ENCODE measurements at regions not wholly inside any gene's neighbourhood (a gene's known extent, or its start where the extent isn't known, plus 50 kb on each side); places are given as distances from the start of the nearest gene placed in this dataset.
A peak's percentile ranks its signal among the peaks of the same experiment; 100 is the strongest.
"Not testable (repeated sequence)": the region's sequence is repeated elsewhere in the genome, so short reads cannot be mapped to it uniquely, and the experiment has no call there.

- Histone ChIP-seq H3K27me3 (ENCODE audit: control insufficient read depth, insufficient read depth, low read length) (no peaks in the 10 kb centered on the region), H3K4me1 (ENCODE audit: control insufficient read depth, insufficient read depth, low read length) (no peaks in the 10 kb centered on the region), H3K4me3 (ENCODE audit: low read depth, low read length) (no peak overlapping the region), H3K9ac (ENCODE audit: low read depth, low read length) (no peak overlapping the region), H3K36me3 (ENCODE audit: control insufficient read depth, insufficient read depth, low read length) (no peaks in the 10 kb centered on the region), H3K27ac (ENCODE audit: low read depth, low read length) (no peak overlapping the region), H3K9me3 (ENCODE audit: control insufficient read depth, insufficient read depth, low read length) (no peaks in the 10 kb centered on the region)
Measured at GRCh38 chr1:103283371-103283770, 175.0 kb upstream of the COL11A1 start.

- no peaks in the 10 kb centered on the region for H3K36me3 ChIP-seq (ENCODE audit: control insufficient read depth, insufficient read depth, low read length)
- H3K27me3 ChIP-seq (ENCODE audit: control insufficient read depth, insufficient read depth, low read length) = no peaks in the 10 kb centered on the region
- H3K9ac ChIP-seq (ENCODE audit: low read depth, low read length) = no peak overlapping the region
- peaks cover 13% of the 10 kb centered on the region for H3K4me1 ChIP-seq (ENCODE audit: control insufficient read depth, insufficient read depth, low read length)
- no peak overlapping the region for H3K27ac ChIP-seq (ENCODE audit: low read depth, low read length)
- H3K4me3 ChIP-seq (ENCODE audit: low read depth, low read length) = no peak overlapping the region
- no peaks in the 10 kb centered on the region for H3K9me3 ChIP-seq (ENCODE audit: control insufficient read depth, insufficient read depth, low read length)
Measured at GRCh38 chr1:103275725-103276124, 167.4 kb upstream of the COL11A1 start.

GRCh38 chr1:103274886-103275285 is 166.6 kb upstream of the COL11A1 start:
- Histone ChIP-seq H3K9ac (ENCODE audit: low read depth, low read length) (no peak overlapping the region), H3K36me3 (ENCODE audit: control insufficient read depth, insufficient read depth, low read length) (no peaks in the 10 kb centered on the region), H3K4me3 (ENCODE audit: low read depth, low read length) (no peak overlapping the region), H3K27me3 (ENCODE audit: control insufficient read depth, insufficient read depth, low read length) (no peaks in the 10 kb centered on the region), H3K27ac (ENCODE audit: low read depth, low read length) (no peak overlapping the region), H3K4me1 (ENCODE audit: control insufficient read depth, insufficient read depth, low read length) (peaks cover 13% of the 10 kb centered on the region), H3K9me3 (ENCODE audit: control insufficient read depth, insufficient read depth, low read length) (no peaks in the 10 kb centered on the region)

- no peaks in the 10 kb centered on the region for H3K27me3 ChIP-seq (ENCODE audit: control insufficient read depth, insufficient read depth, low read length)
- no peaks in the 10 kb centered on the region for H3K36me3 ChIP-seq (ENCODE audit: control insufficient read depth, insufficient read depth, low read length)
- no peak overlapping the region for H3K9ac ChIP-seq (ENCODE audit: low read depth, low read length)
- no peak overlapping the region for H3K4me3 ChIP-seq (ENCODE audit: low read depth, low read length)
- H3K27ac ChIP-seq (ENCODE audit: low read depth, low read length) = peak overlapping the region; percentile 35
- no peaks in the 10 kb centered on the region for H3K9me3 ChIP-seq (ENCODE audit: control insufficient read depth, insufficient read depth, low read length)
- peaks cover 13% of the 10 kb centered on the region for H3K4me1 ChIP-seq (ENCODE audit: control insufficient read depth, insufficient read depth, low read length)
Measured at GRCh38 chr1:103273106-103273505, 164.8 kb upstream of the COL11A1 start.

- not testable (repeated sequence) for H3K4me3 ChIP-seq (ENCODE audit: low read depth, low read length); H3K36me3 ChIP-seq (ENCODE audit: control insufficient read depth, insufficient read depth, low read length); H3K9me3 ChIP-seq (ENCODE audit: control insufficient read depth, insufficient read depth, low read length); H3K27me3 ChIP-seq (ENCODE audit: control insufficient read depth, insufficient read depth, low read length); H3K27ac ChIP-seq (ENCODE audit: low read depth, low read length); H3K9ac ChIP-seq (ENCODE audit: low read depth, low read length)
- peaks cover 13% of the 10 kb centered on the region for H3K4me1 ChIP-seq (ENCODE audit: control insufficient read depth, insufficient read depth, low read length)
Measured at GRCh38 chr1:103271471-103271870, 163.1 kb upstream of the COL11A1 start.

GRCh38 chr1:103267893-103268292 is 159.6 kb upstream of the COL11A1 start:
- no peaks in the 10 kb centered on the region for H3K9me3 ChIP-seq (ENCODE audit: control insufficient read depth, insufficient read depth, low read length)
- H3K4me1 ChIP-seq (ENCODE audit: control insufficient read depth, insufficient read depth, low read length) = peaks cover 3% of the 10 kb centered on the region
- no peaks in the 10 kb centered on the region for H3K36me3 ChIP-seq (ENCODE audit: control insufficient read depth, insufficient read depth, low read length)
- no peak overlapping the region for H3K9ac ChIP-seq (ENCODE audit: low read depth, low read length)
- H3K27ac ChIP-seq (ENCODE audit: low read depth, low read length) = no peak overlapping the region
- no peaks in the 10 kb centered on the region for H3K27me3 ChIP-seq (ENCODE audit: control insufficient read depth, insufficient read depth, low read length)
- no peak overlapping the region for H3K4me3 ChIP-seq (ENCODE audit: low read depth, low read length)

GRCh38 chr1:103267266-103267665 is 158.9 kb upstream of the COL11A1 start:
- H3K36me3 ChIP-seq (ENCODE audit: control insufficient read depth, insufficient read depth, low read length) = no peaks in the 10 kb centered on the region
- H3K27ac ChIP-seq (ENCODE audit: low read depth, low read length) = no peak overlapping the region
- H3K9me3 ChIP-seq (ENCODE audit: control insufficient read depth, insufficient read depth, low read length) = no peaks in the 10 kb centered on the region
- H3K9ac ChIP-seq (ENCODE audit: low read depth, low read length) = no peak overlapping the region
- no peak overlapping the region for H3K4me3 ChIP-seq (ENCODE audit: low read depth, low read length)
- no peaks in the 10 kb centered on the region for H3K27me3 ChIP-seq (ENCODE audit: control insufficient read depth, insufficient read depth, low read length)
- H3K4me1 ChIP-seq (ENCODE audit: control insufficient read depth, insufficient read depth, low read length) = no peaks in the 10 kb centered on the region

GRCh38 chr1:103266036-103266435 is 157.7 kb upstream of the COL11A1 start:
- no peak overlapping the region for H3K9ac ChIP-seq (ENCODE audit: low read depth, low read length)
- H3K36me3 ChIP-seq (ENCODE audit: control insufficient read depth, insufficient read depth, low read length) = no peaks in the 10 kb centered on the region
- no peaks in the 10 kb centered on the region for H3K4me1 ChIP-seq (ENCODE audit: control insufficient read depth, insufficient read depth, low read length)
- no peaks in the 10 kb centered on the region for H3K9me3 ChIP-seq (ENCODE audit: control insufficient read depth, insufficient read depth, low read length)
- H3K27ac ChIP-seq (ENCODE audit: low read depth, low read length) = no peak overlapping the region
- H3K27me3 ChIP-seq (ENCODE audit: control insufficient read depth, insufficient read depth, low read length) = no peaks in the 10 kb centered on the region
- no peak overlapping the region for H3K4me3 ChIP-seq (ENCODE audit: low read depth, low read length)

- Histone ChIP-seq H3K27ac (ENCODE audit: low read depth, low read length) (no peak overlapping the region), H3K36me3 (ENCODE audit: control insufficient read depth, insufficient read depth, low read length) (no peaks in the 10 kb centered on the region), H3K9ac (ENCODE audit: low read depth, low read length) (no peak overlapping the region), H3K9me3 (ENCODE audit: control insufficient read depth, insufficient read depth, low read length) (no peaks in the 10 kb centered on the region), H3K4me1 (ENCODE audit: control insufficient read depth, insufficient read depth, low read length) (no peaks in the 10 kb centered on the region), H3K4me3 (ENCODE audit: low read depth, low read length) (no peak overlapping the region), H3K27me3 (ENCODE audit: control insufficient read depth, insufficient read depth, low read length) (no peaks in the 10 kb centered on the region)
Measured at GRCh38 chr1:103265551-103265950, 157.2 kb upstream of the COL11A1 start.

- Histone ChIP-seq H3K27me3 (ENCODE audit: control insufficient read depth, insufficient read depth, low read length) (no peaks in the 10 kb centered on the region), H3K9me3 (ENCODE audit: control insufficient read depth, insufficient read depth, low read length) (no peaks in the 10 kb centered on the region), H3K4me3 (ENCODE audit: low read depth, low read length) (no peak overlapping the region), H3K9ac (ENCODE audit: low read depth, low read length) (no peak overlapping the region), H3K4me1 (ENCODE audit: control insufficient read depth, insufficient read depth, low read length) (no peaks in the 10 kb centered on the region), H3K27ac (ENCODE audit: low read depth, low read length) (no peak overlapping the region), H3K36me3 (ENCODE audit: control insufficient read depth, insufficient read depth, low read length) (no peaks in the 10 kb centered on the region)
Measured at GRCh38 chr1:103259982-103260381, 151.7 kb upstream of the COL11A1 start.

- no peak overlapping the region for H3K9ac ChIP-seq (ENCODE audit: low read depth, low read length)
- H3K9me3 ChIP-seq (ENCODE audit: control insufficient read depth, insufficient read depth, low read length) = no peaks in the 10 kb centered on the region
- no peaks in the 10 kb centered on the region for H3K27me3 ChIP-seq (ENCODE audit: control insufficient read depth, insufficient read depth, low read length)
- H3K27ac ChIP-seq (ENCODE audit: low read depth, low read length) = no peak overlapping the region
- H3K36me3 ChIP-seq (ENCODE audit: control insufficient read depth, insufficient read depth, low read length) = no peaks in the 10 kb centered on the region
- no peaks in the 10 kb centered on the region for H3K4me1 ChIP-seq (ENCODE audit: control insufficient read depth, insufficient read depth, low read length)
- H3K4me3 ChIP-seq (ENCODE audit: low read depth, low read length) = no peak overlapping the region
Measured at GRCh38 chr1:103256490-103256889, 148.2 kb upstream of the COL11A1 start.

GRCh38 chr1:103254691-103255090 is 146.4 kb upstream of the COL11A1 start:
- H3K4me3 ChIP-seq (ENCODE audit: low read depth, low read length) = no peak overlapping the region
- H3K27ac ChIP-seq (ENCODE audit: low read depth, low read length) = no peak overlapping the region
- no peaks in the 10 kb centered on the region for H3K36me3 ChIP-seq (ENCODE audit: control insufficient read depth, insufficient read depth, low read length)
- H3K4me1 ChIP-seq (ENCODE audit: control insufficient read depth, insufficient read depth, low read length) = peaks cover 13% of the 10 kb centered on the region
- no peaks in the 10 kb centered on the region for H3K9me3 ChIP-seq (ENCODE audit: control insufficient read depth, insufficient read depth, low read length)
- no peak overlapping the region for H3K9ac ChIP-seq (ENCODE audit: low read depth, low read length)
- no peaks in the 10 kb centered on the region for H3K27me3 ChIP-seq (ENCODE audit: control insufficient read depth, insufficient read depth, low read length)
